NCI-H2171 treated with DMSO at 0.1 percent for 48 hours (cell line): ENCODE measurements at regions not wholly inside any gene's neighbourhood (a gene's known extent, or its start where the extent isn't known, plus 50 kb on each side); places are given as distances from the start of the nearest gene placed in this dataset.
"Not testable (repeated sequence)": the region's sequence is repeated elsewhere in the genome, so short reads cannot be mapped to it uniquely, and the experiment has no call there.

ENCODE experiments used
- DNase-seq: peaks from one replicate; lab custom pipeline; 2025; lab: John Stamatoyannopoulos, UW

DNA sequence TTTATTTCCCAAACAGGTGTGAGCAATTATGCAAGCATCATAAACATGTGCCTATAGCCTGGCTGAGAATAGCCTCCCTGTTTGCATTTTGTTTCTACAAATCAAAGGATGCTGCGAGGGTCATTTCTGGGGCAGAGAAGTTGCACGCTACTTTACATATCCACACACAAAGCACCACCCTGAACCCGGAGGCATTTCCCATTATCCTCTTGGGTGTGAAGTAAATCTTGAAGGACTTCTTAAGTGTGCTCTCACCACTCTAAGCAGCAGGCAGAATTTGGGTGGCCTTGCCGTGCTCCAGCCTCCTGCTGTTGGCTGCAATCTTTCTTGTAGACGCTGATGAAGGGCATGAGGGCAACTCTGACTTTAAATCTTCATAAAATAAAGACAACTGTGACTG is 124.0 kb upstream of the TLE4 start:
- no peak for DNase-seq

- DNase-seq: no peak
Observed at GRCh38 chr9:79452265-79452664, 119.5 kb upstream of the TLE4 start.

- DNase-seq: no peak
Observed at GRCh38 chr9:79461712-79462111, 110.1 kb upstream of the TLE4 start.

GRCh38 chr9:79465156-79465555 is 106.6 kb upstream of the TLE4 start:
- DNase-seq: peak; percentile 81

GRCh38 chr9:79469164-79469563 is 102.6 kb upstream of the TLE4 start:
- no peak for DNase-seq

GRCh38 chr9:79470954-79471353 is 100.8 kb upstream of the TLE4 start:
- no peak for DNase-seq

- DNase-seq: peak; percentile 36
Observed at GRCh38 chr9:79471580-79472543, 99.9 kb upstream of the TLE4 start.

GRCh38 chr9:79473704-79474103 is 98.1 kb upstream of the TLE4 start:
- no peak for DNase-seq

DNA sequence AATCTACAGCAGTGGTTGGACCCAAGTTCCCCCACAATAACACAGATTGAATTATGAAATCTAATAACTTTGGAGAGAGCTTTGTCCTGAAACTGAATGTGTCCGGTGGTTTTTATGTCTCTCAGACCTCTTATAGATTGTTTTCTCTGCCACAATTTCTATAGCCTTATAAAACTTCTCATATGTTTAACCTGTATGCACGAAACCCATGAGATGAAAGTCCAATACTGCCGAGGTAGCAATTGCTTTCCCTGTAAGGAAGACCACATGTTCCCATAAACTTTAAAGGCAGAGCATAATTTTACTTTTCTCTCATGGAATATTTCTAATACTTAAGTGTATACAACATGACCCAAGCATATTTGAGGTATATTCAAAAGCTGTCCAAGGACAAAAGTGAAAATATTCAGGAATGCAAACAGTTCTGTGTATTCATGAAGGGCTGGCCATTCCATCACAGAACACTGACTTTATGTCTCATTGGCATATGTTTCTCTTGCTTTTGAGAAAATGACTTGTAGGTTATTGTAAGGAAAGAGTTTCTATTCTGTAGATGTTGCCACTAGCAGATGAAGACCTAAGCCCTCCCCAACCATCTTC is 94.4 kb upstream of the TLE4 start:
- DNase-seq: no peak

GRCh38 chr9:79477955-79478771 is 93.6 kb upstream of the TLE4 start:
- DNase-seq: peak; percentile 10

- no peak for DNase-seq
Observed at GRCh38 chr9:79480639-79481038, 91.1 kb upstream of the TLE4 start.

GRCh38 chr9:79481846-79482477 is 89.8 kb upstream of the TLE4 start:
- DNase-seq: no peak

- DNase-seq: no peak
Observed at GRCh38 chr9:79485258-79485657, 86.5 kb upstream of the TLE4 start.

DNA sequence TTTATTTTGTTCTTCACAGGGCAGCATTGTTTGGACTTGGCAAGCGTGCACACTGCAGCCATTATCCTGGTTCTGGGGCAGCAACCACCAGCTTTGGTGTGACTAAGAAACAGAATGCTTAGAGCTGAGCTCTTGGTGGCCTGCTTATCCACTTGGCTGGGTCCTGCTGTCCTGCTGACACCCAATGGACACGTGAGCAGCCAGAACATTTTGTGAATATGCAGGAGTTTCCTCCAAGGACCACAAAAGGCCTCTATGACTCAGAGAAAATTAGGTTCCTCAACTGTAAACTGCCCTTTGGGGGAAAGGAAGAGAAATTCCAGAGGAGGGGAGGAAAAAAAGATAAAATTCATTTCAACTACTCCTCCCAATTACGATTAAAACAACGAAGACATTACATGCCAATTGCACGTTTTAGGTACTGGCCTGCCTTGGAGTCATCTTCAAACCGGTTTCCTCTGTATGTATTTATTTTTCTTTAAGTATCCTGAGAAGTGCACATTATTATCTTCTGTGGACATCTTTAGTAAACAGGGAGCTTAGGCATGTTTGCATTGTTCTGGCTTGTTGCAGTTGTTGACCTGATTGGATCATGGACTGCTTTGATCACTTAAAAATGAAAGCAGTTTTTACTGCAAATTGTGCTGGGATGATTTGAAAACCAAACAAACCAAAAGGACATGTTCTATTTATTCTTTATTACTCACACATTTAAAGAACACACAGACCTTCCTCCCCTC is 82.3 kb upstream of the TLE4 start:
- DNase-seq: no peak

- no peak for DNase-seq
Observed at GRCh38 chr9:79490657-79491248, 81.0 kb upstream of the TLE4 start.

DNA sequence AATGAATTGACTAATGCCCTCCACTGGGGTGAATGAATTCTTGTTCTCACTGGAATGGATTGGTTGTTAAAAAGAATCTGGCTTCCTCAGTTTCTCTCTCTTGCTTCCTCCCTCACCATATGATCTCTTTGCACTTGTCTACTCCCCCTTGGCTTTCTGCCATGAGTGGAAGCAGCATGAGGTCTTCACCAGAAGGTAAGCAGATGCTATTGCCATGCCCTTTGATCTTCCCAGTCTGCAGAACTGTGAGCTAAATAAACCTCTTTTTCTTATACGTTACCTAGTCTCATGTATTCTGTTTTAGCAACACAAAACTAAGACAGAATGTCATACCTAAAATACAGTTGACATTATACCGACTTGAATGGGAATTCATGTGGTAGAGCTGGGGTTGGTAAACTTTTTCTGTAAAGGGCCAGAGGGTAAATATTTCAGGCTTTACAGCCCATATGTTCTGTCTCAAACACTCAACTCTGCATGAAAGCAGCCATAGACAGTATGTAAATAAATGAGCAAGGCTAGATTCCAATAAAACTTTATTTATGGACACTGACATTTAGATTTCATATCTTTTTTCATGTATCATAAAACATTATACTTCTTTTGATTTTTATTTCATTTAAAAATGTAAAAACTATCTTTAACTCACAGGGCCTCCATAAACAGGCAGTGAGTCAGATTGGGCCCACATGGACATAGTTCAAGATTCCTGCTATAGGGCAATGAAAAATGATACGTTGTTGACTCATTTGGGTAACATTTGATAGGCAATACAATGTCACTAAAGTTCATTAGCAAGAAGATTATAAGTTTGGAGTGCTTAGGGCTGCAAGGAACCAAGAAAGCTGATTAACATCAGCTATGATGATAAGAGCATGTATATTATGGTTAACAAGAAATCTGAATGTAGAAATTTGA is 79.4 kb upstream of the TLE4 start:
- DNase-seq: peak; percentile 9

DNA sequence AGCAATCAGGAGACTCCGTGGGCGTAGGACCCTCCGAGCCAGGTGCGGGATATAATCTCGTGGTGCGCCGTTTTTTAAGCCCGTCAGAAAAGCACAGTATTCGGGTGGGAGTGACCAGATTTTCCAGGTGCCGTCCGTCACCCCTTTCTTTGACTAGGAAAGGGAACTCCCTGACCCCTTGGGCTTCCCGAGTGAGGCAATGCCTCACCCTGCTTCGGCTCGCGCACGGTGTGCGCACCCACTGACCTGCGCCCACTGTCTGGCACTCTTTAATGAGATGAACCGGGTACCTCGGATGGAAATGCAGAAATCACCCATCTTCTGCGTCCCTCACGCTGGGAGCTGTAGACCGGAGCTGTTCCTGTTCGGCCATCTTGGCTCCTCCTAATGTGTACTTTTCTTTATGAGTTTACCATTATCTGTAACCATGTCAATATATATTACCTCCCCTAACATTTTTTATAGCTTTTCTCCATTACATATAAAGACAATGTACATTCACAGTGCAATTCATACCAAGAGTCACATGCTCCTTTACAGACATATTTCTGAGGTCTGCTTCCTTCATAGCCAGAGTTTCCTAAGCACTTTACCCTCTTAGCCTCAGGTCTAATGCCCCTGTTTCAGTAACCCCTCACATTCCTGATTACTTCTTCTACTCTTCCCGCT is 71.4 kb upstream of the TLE4 start:
- DNase-seq: not testable (repeated sequence)

DNA sequence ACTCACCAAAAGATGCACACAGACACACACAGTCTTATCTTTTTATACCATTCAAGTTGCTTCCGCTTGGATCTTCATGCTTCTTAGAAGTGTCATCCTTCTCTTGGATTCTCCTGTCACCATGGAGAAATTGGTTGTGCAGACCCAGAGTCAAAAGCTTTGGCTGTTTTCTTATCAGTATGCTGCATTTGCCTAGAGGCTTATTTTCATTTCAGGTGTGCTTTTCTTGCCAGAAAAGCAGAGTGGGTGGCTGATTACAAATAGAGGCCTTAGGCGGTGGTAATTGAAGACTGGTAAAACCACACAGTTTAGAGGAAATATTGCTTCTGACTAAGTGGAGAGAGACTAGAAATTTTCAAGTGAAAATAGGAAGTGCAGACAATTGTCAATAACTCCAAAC is 70.2 kb upstream of the TLE4 start:
- no peak for DNase-seq

GRCh38 chr9:79507801-79508200 is 64.0 kb upstream of the TLE4 start:
- DNase-seq: no peak
